H1 (cell line): ENCODE measurements at regions not wholly inside any gene's neighbourhood (a gene's known extent, or its start where the extent isn't known, plus 50 kb on each side); places are given as distances from the start of the nearest gene placed in this dataset.

Experiments used
- HDAC6 ChIP-seq: IDR thresholded peaks from one replicate; pipeline ENCODE4 v1.7.1; 2012; ENCODE audit warnings: low read depth, mild to moderate bottlenecking, inconsistent platforms, low read length, moderate library complexity
- TBP ChIP-seq: IDR thresholded peaks from 2 replicates; pipeline ENCODE4 v1.6.1; 2011; ENCODE audit warnings: low read depth, low read length, improper control_type of control experiment

- TF ChIP-seq HDAC6 = no peak
- no peak for TF ChIP-seq TBP
- TF ChIP-seq, all 59 proteins: peak for 0
Observed at GRCh38 chr3:87673132-87673531, 385.7 kb downstream of the CGGBP1 start (continued).
